Left forelimb (tissue), 1 donor: ENCODE measurements at regions not wholly inside any gene's neighbourhood (a gene's known extent, or its start where the extent isn't known, plus 50 kb on each side); places are given as distances from the start of the nearest gene placed in this dataset.

ENCODE experiments used
- DNase-seq: peaks from one replicate; pipeline ENCODE4 v3.0.0-alpha.2; 2018; ENCODE audit warnings: low spot score

- DNase-seq, result no peak
Measured at GRCh38 chr16:52103791-52104190, 443.2 kb downstream of the TOX3 start.

DNA sequence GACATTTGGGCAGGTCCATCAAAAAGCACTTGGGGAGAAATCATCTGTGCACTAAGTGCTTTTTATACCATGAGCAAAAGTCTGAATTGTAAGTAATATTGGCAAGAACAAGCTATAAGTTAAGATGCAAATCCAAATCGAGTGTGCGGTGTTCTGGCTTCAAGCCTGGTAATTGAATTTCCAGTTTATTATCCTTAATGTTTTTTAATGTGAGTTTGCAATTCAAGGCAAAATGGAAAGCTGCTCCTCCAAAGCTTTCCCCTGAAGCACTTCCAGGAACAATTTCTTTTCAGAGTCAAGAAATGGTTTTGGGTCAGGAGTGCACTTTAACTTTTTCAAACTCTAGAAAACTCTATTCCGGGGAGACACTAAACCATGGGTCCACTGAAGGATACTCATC, 445.7 kb downstream of the TOX3 start:
- no peak for DNase-seq

GRCh38 chr16:52099382-52099781, 447.6 kb downstream of the TOX3 start:
- DNase-seq, result no peak

GRCh38 chr16:52095471-52095870, 451.5 kb downstream of the TOX3 start:
- no peak for DNase-seq

- no peak for DNase-seq
Measured at GRCh38 chr16:52092126-52092525, 454.8 kb downstream of the TOX3 start.

DNA sequence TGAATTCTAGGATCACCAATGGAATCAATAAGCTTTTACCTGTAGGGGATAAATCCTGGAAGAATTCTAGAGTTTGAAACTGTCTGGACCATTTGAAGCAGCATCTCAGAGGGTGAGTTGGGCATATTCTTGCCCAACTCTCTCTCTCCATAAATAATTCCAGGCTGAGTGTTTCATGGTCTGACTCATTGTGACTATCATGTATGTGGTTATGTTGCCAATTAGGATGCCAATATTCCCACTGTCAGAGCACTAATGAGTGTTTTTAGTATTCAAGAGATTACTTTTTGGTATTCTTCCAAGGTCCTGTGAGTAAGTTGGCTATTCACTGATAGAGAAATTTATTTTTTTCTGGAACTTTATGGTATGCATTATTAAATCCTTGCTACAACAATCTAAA, 456.9 kb downstream of the TOX3 start:
- no peak for DNase-seq

- no peak for DNase-seq
Measured at GRCh38 chr16:52089476-52089875, 457.5 kb downstream of the TOX3 start.

DNA sequence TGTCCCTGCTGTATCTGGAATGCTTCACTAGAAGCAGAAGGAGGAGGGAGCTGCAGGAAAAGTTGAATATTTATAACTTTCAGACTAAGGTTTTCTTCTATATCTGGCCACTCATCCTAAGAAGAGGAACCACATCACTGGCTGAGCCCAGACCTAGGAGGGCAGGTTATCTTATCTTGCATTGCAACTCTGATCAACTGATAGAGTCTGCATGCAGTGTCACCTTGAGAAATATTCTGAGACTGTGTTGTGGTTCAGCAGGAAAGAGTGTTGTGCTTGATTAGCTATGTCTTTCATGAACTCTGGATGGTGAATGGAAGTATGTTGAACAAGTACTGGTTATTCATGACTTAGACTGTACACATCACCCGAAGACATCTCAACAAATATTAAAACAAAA, 460.0 kb downstream of the TOX3 start:
- DNase-seq, result no peak

- DNase-seq, result no peak
Measured at GRCh38 chr16:52078716-52079655, 468.0 kb downstream of the TOX3 start.

DNA sequence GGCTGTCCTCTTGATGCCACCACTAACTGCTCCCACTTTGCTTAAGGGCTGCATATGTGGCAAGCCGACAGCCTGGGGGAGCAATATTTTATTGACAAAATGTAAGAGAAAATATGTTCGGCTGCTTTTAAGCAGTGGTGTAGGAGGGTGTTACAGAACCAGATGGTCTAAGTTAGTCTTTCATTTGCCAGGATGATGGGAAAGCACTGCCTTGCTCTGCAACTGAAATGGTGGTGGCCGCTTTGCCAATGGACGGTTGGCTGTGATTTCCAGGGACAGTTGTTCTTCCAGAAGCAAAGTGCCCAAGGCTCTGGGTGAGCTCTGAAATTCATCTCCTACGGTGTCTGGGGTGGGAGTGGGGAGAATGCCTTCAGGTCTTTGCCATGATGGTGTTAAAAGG, 469.3 kb downstream of the TOX3 start:
- no peak for DNase-seq

- DNase-seq, result no peak
Measured at GRCh38 chr16:52076801-52077201, 470.1 kb downstream of the TOX3 start.

GRCh38 chr16:52076332-52076731, 470.6 kb downstream of the TOX3 start:
- no peak for DNase-seq

DNA sequence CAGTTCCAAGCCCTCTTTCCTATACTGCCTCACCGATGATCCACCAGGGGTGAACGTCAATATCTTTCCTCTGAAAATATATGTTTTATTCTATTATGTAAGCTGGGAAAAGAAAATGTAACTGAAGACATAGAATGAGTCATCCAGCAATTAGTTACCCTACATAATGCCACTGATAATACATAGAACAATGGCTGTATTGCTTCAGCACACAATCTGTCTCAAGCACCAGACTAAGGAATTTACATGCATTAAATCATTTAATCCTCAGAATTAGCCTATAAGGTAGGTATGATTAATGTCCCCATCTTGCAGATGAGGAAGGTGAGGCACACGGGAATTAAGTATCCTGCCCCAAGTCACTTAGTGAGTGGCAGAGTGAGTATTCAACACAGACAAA, 472.8 kb downstream of the TOX3 start:
- no peak for DNase-seq

DNA sequence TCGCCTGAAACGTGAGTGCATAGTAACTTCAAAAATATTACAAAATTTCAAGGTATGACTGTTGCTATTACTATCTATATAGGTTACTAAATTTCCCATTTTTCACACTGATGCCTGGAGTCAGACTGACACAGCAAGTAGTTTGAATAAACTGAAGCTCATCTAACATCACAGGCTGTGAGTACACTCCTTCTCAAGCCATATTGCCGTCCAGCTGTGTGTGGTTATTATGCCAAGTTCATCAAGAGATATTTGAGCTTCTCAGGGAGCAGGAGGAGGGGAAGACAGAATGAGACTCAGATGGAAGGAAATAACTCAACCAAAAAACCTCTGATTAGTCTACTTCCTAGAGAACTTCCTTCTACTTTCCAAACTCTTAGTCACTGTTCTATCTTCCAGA, 473.9 kb downstream of the TOX3 start:
- no peak for DNase-seq

- no peak for DNase-seq
Measured at GRCh38 chr16:52071101-52071500, 475.8 kb downstream of the TOX3 start.

DNA sequence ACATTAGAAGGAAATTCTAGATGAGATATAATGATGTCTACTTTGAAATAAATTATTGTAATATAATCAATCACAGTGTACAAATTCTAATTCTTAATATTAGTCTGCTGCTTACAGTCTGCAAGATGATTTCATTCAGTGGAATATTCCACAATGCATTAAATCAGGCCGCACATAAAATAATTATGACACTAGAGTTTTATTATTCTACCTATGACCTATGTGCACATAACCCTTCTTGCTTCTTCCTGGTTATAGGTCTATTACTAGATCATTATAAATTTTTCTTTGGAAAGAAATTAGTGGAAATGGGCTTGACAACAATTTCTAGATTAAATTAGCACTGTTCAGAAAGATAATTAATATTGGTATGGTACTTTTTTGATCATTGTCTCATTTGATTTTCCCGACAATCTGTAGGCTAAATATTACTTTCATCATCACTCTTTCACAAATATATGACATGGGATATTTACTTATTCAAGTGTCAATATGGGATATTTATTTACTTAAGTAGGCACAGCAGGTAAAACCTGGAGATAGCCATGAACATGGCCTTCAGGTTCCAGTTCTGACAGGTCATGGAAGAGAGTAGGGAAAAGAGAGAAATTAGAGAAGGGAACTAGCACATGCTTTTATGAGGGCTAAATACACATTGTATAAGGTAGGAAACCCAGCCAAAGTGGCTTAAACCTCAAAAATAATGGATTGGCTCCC, 476.4 kb downstream of the TOX3 start:
- DNase-seq, result no peak

DNA sequence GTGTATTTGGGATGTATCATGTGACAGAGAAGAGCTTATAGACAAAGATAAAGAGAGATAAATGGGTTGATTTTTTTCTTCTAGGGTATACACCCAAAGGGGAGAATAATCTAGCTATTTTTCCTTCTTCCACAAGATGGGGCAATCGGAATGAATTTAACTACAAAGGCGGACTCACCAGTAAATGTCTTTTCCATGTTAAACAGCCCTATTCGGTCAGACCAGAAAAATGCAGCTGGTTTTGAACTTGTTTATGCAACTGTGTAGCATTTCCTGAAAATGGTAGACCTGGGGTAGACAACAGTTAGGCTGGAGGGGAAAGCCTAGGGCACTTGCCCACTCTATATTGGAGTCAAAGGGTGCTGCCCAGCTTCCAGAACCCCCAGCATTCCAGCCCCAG, 477.1 kb downstream of the TOX3 start:
- no peak for DNase-seq

DNA sequence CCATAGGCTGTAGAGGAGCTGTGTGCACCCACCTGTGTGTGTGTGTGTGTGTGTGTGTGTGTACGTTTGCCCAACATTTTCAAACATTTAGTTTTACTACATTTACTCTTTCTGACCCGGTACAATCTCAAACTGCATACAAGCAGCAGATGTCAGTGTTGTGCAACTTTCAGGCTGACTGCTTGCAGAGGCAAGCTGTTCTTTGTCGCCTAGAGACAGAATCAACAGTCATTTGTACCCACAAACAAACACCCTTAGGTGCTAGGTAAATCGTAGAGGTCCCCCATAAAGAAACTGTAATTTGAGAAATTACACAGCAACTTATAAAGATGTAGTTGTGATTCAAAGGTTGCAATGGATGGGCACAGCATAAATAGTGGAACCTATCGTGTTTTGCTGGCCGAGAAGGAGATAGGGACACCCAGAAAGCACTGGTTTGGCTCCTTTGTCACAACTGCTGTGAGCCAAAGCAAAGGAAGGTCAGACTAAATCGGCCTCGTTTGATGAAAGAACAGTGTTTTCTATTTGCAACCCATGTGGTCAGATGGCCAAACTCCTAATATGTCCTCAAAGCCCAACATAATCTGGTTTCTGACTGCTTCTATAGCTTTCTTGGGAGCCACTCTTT, 478.4 kb downstream of the TOX3 start:
- DNase-seq, result no peak

GRCh38 chr16:52066962-52067361, 480.0 kb downstream of the TOX3 start:
- no peak for DNase-seq

DNA sequence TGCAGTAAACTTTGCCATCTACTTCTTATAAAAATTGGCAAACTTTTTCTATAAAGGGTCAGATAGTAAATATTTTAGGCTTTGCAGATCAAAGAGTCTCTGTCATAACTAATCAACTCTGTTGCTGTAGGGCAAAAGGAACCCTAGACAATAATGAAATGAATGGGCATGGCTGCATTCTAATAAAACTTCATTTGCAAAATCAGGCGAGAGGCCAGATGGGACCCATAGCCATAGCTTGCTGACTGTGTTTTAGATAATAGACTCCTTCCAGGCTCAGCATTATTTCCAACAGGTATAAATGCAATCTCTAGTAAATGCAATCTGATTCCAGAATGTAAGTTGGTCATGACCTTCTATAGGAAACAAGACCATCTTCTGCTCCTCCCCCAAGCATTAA, 490.7 kb downstream of the TOX3 start:
- DNase-seq, result no peak

DNA sequence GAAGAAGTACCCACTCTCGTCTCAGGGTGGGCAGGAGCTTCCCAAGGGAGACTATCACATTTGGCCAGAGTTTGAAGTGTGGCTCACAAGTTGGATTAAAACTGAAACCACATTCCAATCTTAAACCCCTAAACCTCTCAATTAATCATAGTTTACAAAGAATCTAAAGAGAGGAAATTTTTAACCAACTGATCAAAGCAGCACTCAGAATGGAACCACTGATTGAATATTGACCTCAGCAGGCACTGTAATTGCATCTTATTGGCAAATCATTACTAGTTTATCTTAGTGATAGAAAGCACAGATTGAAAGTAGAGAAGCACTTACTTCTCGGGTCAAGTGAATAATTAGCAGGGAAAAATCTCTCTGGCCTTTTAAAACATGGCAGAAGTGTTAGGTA, 491.6 kb downstream of the TOX3 start:
- no peak for DNase-seq

DNA sequence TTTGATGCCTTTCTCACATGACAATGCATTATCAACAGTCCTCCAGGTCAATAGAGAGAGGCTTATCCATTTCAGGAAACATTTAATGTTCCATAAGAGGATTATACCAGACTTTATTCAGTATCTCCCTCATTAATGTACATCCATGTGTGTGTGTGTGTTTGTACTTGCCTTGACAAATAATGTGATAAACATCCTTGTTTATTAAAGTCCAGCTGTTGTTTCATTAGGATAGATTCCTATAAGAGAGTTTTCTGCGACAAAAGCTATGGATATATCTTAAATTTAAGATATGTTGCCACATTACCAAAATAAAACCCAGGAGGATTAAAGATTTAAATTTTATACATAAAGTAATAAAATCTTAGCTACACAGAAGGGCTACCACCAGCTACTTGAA, 492.6 kb downstream of the TOX3 start:
- no peak for DNase-seq

DNA sequence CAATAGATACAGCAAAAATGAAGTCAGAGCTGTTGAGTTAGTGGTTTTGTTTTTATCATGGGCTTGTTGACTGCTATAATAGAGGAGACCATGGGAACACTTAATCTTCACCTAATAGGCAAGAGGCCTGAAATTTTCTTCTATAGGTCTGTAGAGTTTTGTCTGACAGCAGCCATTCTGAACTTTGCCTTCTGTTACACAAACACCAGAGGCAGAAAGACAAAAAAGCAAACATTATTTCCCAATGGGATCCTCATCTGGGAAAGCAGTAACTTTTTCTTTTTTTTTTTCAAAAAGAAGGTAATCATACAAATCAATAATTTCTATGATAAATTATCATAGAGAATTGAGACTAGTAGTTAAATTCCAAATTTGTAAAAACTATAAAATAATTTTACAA, 494.1 kb downstream of the TOX3 start:
- no peak for DNase-seq
